ENCODE measurements at regions not wholly inside any gene's neighbourhood (a gene's known extent, or its start where the extent isn't known, plus 50 kb on each side); places are given as distances from the start of the nearest gene placed in this dataset.

- no peaks in the 10 kb centered on the region for H3F3A ChIP-seq (ENCODE audit: insufficient read depth)
- no peaks in the 10 kb centered on the region for H3K9me2 ChIP-seq (replicated peaks; ENCODE audit: insufficient read depth, low read length)
- H3K79me2 ChIP-seq (ENCODE audit: insufficient read depth, low read length) = no peaks in the 10 kb centered on the region
- H3K27ac ChIP-seq (ENCODE audit: low read depth, low read length) = no peak overlapping the region
- no peak overlapping the region for H2AFZ ChIP-seq (ENCODE audit: low read depth, low read length, severe bottlenecking)
- H3K4me3 ChIP-seq (ENCODE audit: insufficient read depth, low read length, poor library complexity, severe bottlenecking) = no peak overlapping the region
- H3K4me2 ChIP-seq (ENCODE audit: low read depth, low read length, poor library complexity, severe bottlenecking) = no peak overlapping the region
- H3K27me3 ChIP-seq (ENCODE audit: low read length) = no peaks in the 10 kb centered on the region
- H3K9ac ChIP-seq (ENCODE audit: low read length) = no peak overlapping the region
- no peaks in the 10 kb centered on the region for H3K36me3 ChIP-seq (ENCODE audit: low read length)
- H3K9me3 ChIP-seq (ENCODE audit: insufficient read depth, low read length) = no peaks in the 10 kb centered on the region
- TF ChIP-seq EZH2phosphoT487 (conservative IDR thresholded peaks at IDR 0.05; ENCODE audit: low read length) (no peak), CTCF (IDR thresholded peaks at IDR 0.05; ENCODE audit: insufficient read depth, low read length, poor library complexity, severe bottlenecking) (no peak)
- no peaks in the 10 kb centered on the region for H4K20me1 ChIP-seq (ENCODE audit: low read depth, low read length)
These were observed 104.4 kb upstream of the CCDC196 start for GRCh38 chr14:66381755-66382154.

- Histone ChIP-seq H3K4me3 (ENCODE audit: insufficient read depth, low read length, poor library complexity, severe bottlenecking) (no peak overlapping the region), H3K79me2 (ENCODE audit: insufficient read depth, low read length) (no peaks in the 10 kb centered on the region), H3F3A (ENCODE audit: insufficient read depth) (no peaks in the 10 kb centered on the region), H3K4me2 (ENCODE audit: low read depth, low read length, poor library complexity, severe bottlenecking) (no peak overlapping the region), H3K27ac (ENCODE audit: low read depth, low read length) (no peak overlapping the region), H3K9me2 (replicated peaks; ENCODE audit: insufficient read depth, low read length) (no peaks in the 10 kb centered on the region), H3K27me3 (ENCODE audit: low read length) (no peaks in the 10 kb centered on the region), H3K36me3 (ENCODE audit: low read length) (no peaks in the 10 kb centered on the region), H3K9ac (ENCODE audit: low read length) (no peak overlapping the region), H4K20me1 (ENCODE audit: low read depth, low read length) (no peaks in the 10 kb centered on the region), H2AFZ (ENCODE audit: low read depth, low read length, severe bottlenecking) (no peak overlapping the region), H3K9me3 (ENCODE audit: insufficient read depth, low read length) (no peaks in the 10 kb centered on the region)
- TF ChIP-seq EZH2phosphoT487 (conservative IDR thresholded peaks at IDR 0.05; ENCODE audit: low read length) (no peak), CTCF (IDR thresholded peaks at IDR 0.05; ENCODE audit: insufficient read depth, low read length, poor library complexity, severe bottlenecking) (no peak)
These were observed 102.9 kb upstream of the CCDC196 start for GRCh38 chr14:66383257-66383656.

- Histone ChIP-seq H3K79me2 (ENCODE audit: insufficient read depth, low read length) (no peaks in the 10 kb centered on the region), H3K9ac (ENCODE audit: low read length) (no peak overlapping the region), H2AFZ (ENCODE audit: low read depth, low read length, severe bottlenecking) (no peak overlapping the region), H3K36me3 (ENCODE audit: low read length) (no peaks in the 10 kb centered on the region), H3K9me2 (replicated peaks; ENCODE audit: insufficient read depth, low read length) (no peaks in the 10 kb centered on the region), H3K4me3 (ENCODE audit: insufficient read depth, low read length, poor library complexity, severe bottlenecking) (no peak overlapping the region), H3K27ac (ENCODE audit: low read depth, low read length) (no peak overlapping the region), H3K27me3 (ENCODE audit: low read length) (no peaks in the 10 kb centered on the region), H4K20me1 (ENCODE audit: low read depth, low read length) (no peaks in the 10 kb centered on the region), H3F3A (ENCODE audit: insufficient read depth) (no peaks in the 10 kb centered on the region), H3K4me2 (ENCODE audit: low read depth, low read length, poor library complexity, severe bottlenecking) (no peak overlapping the region), H3K9me3 (ENCODE audit: insufficient read depth, low read length) (no peaks in the 10 kb centered on the region)
- no peak for TF ChIP-seq EZH2phosphoT487 (conservative IDR thresholded peaks at IDR 0.05; ENCODE audit: low read length)
- TF ChIP-seq CTCF (IDR thresholded peaks at IDR 0.05; ENCODE audit: insufficient read depth, low read length, poor library complexity, severe bottlenecking) = no peak
These were observed 102.4 kb upstream of the CCDC196 start for GRCh38 chr14:66383771-66384170.

All from SU-DHL-6 (cell line).